ENCODE measurements at regions not wholly inside any gene's neighbourhood (a gene's known extent, or its start where the extent isn't known, plus 50 kb on each side); places are given as distances from the start of the nearest gene placed in this dataset.

DNA sequence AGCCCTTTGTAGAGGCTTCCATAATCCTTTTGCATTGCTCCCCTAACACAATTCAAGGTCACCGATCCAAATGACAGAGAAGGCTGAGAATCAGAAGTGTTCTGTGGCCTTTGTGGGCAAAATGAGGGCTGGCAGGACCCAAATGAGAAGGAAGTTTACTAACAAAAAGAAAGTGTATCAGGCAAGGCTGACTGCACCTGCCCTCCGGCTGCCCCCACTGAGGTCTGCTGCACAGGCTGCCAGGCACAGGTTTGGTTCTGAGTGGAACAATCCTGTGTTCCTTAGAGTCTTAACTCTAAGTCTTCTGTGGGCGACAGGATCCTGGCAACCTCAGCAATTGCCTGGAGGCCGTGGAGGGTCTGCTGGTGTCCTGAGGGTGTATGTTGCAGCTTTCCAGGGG, 568.5 kb downstream of the CMPK2 start:
- no peak overlapping the region for H3K4me2 ChIP-seq
- no peaks in the 10 kb centered on the region for H3K79me2 ChIP-seq (ENCODE audit: low read depth)
- no peak overlapping the region for H3K27ac ChIP-seq
- no TSS peak for BruUV-seq (replicated peaks)
- H3K9me3 ChIP-seq (ENCODE audit: insufficient read depth, low read depth), result no peaks in the 10 kb centered on the region
- TF ChIP-seq EZH2 (IDR thresholded peaks at IDR 0.05; ENCODE audit: low read depth), result no peak
- TF ChIP-seq, protein P1, sequence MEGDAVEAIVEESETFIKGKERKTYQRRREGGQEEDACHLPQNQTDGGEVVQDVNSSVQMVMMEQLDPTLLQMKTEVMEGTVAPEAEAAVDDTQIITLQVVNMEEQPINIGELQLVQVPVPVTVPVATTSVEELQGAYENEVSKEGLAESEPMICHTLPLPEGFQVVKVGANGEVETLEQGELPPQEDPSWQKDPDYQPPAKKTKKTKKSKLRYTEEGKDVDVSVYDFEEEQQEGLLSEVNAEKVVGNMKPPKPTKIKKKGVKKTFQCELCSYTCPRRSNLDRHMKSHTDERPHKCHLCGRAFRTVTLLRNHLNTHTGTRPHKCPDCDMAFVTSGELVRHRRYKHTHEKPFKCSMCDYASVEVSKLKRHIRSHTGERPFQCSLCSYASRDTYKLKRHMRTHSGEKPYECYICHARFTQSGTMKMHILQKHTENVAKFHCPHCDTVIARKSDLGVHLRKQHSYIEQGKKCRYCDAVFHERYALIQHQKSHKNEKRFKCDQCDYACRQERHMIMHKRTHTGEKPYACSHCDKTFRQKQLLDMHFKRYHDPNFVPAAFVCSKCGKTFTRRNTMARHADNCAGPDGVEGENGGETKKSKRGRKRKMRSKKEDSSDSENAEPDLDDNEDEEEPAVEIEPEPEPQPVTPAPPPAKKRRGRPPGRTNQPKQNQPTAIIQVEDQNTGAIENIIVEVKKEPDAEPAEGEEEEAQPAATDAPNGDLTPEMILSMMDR (conservative IDR thresholded peaks at IDR 0.05), result no peak
- H3K36me3 ChIP-seq (ENCODE audit: low read depth), result no peaks in the 10 kb centered on the region
- H3K4me3 ChIP-seq, result no peak overlapping the region
- peaks cover 6% of the 10 kb centered on the region; the same call in 1 of the 2 replicates for H3K27me3 ChIP-seq (ENCODE audit: insufficient read depth, low read depth)
- no peaks in the 10 kb centered on the region for H3F3A ChIP-seq (ENCODE audit: insufficient read depth, low read depth)
- intact Hi-C loops (cut with micrococcal nuclease; ENCODE audit: unreplicated experiment), result no loop called here
- DNase-seq, result no peak
- ChIA-PET CTCF (no interaction called here), POLR2A (ENCODE audit: unreplicated experiment) (no interaction called here)
- H3K4me1 ChIP-seq (replicated peaks; ENCODE audit: insufficient read depth), result no peaks in the 10 kb centered on the region
- H2AFZ ChIP-seq, result no peak overlapping the region
- no peaks in the 10 kb centered on the region for H3K9me2 ChIP-seq (ENCODE audit: insufficient read depth)
- peaks cover 3% of the 10 kb centered on the region; the same call in 1 of the 2 replicates for H4K20me1 ChIP-seq (ENCODE audit: insufficient read depth)

DNA sequence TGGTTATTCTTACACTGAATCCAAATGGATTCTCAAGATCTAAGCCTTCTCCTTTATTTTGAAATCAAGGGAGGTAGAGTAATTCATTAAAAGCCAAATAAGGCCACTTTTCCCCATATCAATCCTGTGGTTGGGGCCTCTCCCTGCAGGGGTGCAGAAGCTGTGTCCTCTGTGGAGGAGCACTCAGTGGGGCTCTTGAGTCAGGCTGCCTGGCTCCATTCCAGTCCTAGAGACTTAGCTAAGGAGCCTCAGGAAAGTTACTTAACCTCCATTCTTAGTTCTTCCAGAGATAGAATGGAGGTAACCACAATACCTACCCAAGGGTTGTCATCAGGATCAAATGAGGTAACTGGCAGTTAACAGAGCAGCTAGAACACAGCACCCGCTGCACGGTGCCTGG, 564.3 kb downstream of the CMPK2 start:
- POLR2A ChIA-PET (ENCODE audit: unreplicated experiment), result no interaction called here
- peaks cover 21% of the 10 kb centered on the region; the same call in 1 of the 2 replicates for H3K27me3 ChIP-seq (ENCODE audit: insufficient read depth, low read depth)
- no peak for DNase-seq
- no peaks in the 10 kb centered on the region for H3K36me3 ChIP-seq (ENCODE audit: low read depth)
- no peak overlapping the region for H3K4me2 ChIP-seq
- CTCF ChIA-PET, result no interaction called here
- H3K4me3 ChIP-seq, result no peak overlapping the region
- no TSS peak for BruUV-seq (replicated peaks)
- H4K20me1 ChIP-seq (ENCODE audit: insufficient read depth), result peaks cover 2% of the 10 kb centered on the region; the same call in 1 of the 2 replicates
- no peaks in the 10 kb centered on the region for H3K9me3 ChIP-seq (ENCODE audit: insufficient read depth, low read depth)
- intact Hi-C loops (cut with micrococcal nuclease; ENCODE audit: unreplicated experiment), result no loop called here
- H3K9me2 ChIP-seq (ENCODE audit: insufficient read depth), result no peaks in the 10 kb centered on the region
- H3F3A ChIP-seq (ENCODE audit: insufficient read depth, low read depth), result no peaks in the 10 kb centered on the region
- H3K79me2 ChIP-seq (ENCODE audit: low read depth), result no peaks in the 10 kb centered on the region
- no peaks in the 10 kb centered on the region for H3K4me1 ChIP-seq (replicated peaks; ENCODE audit: insufficient read depth)
- H3K27ac ChIP-seq, result no peak overlapping the region
- no peak for TF ChIP-seq EZH2 (IDR thresholded peaks at IDR 0.05; ENCODE audit: low read depth)
- TF ChIP-seq, protein P1 (conservative IDR thresholded peaks at IDR 0.05), result no peak
- no peak overlapping the region for H2AFZ ChIP-seq

DNA sequence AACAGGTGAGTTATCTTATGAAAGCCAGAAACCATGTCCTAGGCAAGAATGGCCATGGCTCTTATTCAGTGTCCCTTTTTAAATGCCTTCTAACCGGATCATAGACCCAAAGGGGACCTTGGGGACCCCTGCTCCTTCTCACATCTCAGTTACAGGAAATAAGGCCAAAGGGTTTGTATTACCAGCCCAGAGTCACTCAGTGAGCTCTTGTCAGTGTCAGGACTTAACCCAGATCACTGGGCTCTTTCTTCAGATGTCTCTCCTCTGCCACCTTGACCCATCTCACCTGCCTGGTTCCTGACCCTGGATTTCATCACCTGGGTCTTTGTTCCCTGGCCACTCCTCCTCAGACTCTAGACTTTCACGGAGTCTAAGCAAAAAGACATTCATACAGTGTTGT, 556.7 kb downstream of the CMPK2 start:
- CTCF ChIA-PET, result no interaction called here
- Histone ChIP-seq H3F3A (ENCODE audit: insufficient read depth, low read depth) (no peaks in the 10 kb centered on the region), H3K79me2 (ENCODE audit: low read depth) (no peaks in the 10 kb centered on the region), H3K4me1 (replicated peaks; ENCODE audit: insufficient read depth) (no peaks in the 10 kb centered on the region), H3K4me3 (no peak overlapping the region), H4K20me1 (ENCODE audit: insufficient read depth) (no peaks in the 10 kb centered on the region), H3K27me3 (ENCODE audit: insufficient read depth, low read depth) (peaks cover 59% of the 10 kb centered on the region), H2AFZ (no peak overlapping the region), H3K4me2 (no peak overlapping the region), H3K9me2 (ENCODE audit: insufficient read depth) (no peaks in the 10 kb centered on the region), H3K9me3 (ENCODE audit: insufficient read depth, low read depth) (no peaks in the 10 kb centered on the region), H3K36me3 (ENCODE audit: low read depth) (no peaks in the 10 kb centered on the region), H3K27ac (no peak overlapping the region)
- TF ChIP-seq, protein P1 (conservative IDR thresholded peaks at IDR 0.05), result no peak
- TF ChIP-seq EZH2 (IDR thresholded peaks at IDR 0.05; ENCODE audit: low read depth), result no peak
- no TSS peak for BruUV-seq (replicated peaks)
- DNase-seq, result no peak
- POLR2A ChIA-PET (ENCODE audit: unreplicated experiment), result no interaction called here
- intact Hi-C loops (cut with micrococcal nuclease; ENCODE audit: unreplicated experiment), result no loop called here

Measured in PC-9 (cell line).